Choroid plexus epithelial cell (primary cell): ENCODE measurements at regions not wholly inside any gene's neighbourhood (a gene's known extent, or its start where the extent isn't known, plus 50 kb on each side); places are given as distances from the start of the nearest gene placed in this dataset.

Experiments
- DNase-seq: peaks from one replicate; pipeline ENCODE4 v3.0.0-alpha.2; 2010; ENCODE audit warnings: low read depth
- H3K4me3 ChIP-seq: 2 replicates; pipeline ENCODE4 v1.5.1; 2011; ENCODE audit warnings: low read depth, mild to moderate bottlenecking, control low read depth, low read length, moderate library complexity
- TF ChIP-seq, protein P1 (sequence below): conservative IDR thresholded peaks from 2 replicates; pipeline ENCODE4 v1.5.1; 2011; ENCODE audit warnings: low read depth, mild to moderate bottlenecking, control low read depth, inconsistent platforms, low read length, moderate library complexity

DNA sequence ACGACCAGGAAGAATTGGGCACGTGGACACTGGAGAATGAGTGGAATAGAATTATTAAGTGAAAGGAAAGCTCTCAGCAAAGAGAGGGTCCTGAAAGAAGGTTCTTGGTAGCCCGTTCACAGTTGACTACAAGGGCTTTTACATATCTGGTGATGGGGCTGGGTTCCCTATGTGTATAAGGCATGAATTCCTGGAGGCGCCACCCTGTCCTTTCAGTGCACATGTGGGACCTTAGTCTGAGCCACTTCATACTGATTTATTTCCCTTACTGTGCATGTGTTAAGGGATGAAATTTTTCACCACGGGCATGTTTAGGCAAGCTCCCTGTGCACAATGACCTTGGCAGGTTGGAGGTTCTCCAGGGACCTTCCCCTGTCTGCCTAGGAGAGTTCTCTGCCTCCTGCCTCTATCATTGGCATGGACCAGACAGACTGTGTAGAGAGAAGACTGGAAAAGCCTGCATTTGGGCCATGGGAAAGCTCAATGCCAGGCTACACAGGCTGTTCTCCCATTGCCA, 145.9 kb upstream of the ITGB1 start:
- H3K4me3 ChIP-seq = no peak overlapping the region
- TF ChIP-seq, protein P1, sequence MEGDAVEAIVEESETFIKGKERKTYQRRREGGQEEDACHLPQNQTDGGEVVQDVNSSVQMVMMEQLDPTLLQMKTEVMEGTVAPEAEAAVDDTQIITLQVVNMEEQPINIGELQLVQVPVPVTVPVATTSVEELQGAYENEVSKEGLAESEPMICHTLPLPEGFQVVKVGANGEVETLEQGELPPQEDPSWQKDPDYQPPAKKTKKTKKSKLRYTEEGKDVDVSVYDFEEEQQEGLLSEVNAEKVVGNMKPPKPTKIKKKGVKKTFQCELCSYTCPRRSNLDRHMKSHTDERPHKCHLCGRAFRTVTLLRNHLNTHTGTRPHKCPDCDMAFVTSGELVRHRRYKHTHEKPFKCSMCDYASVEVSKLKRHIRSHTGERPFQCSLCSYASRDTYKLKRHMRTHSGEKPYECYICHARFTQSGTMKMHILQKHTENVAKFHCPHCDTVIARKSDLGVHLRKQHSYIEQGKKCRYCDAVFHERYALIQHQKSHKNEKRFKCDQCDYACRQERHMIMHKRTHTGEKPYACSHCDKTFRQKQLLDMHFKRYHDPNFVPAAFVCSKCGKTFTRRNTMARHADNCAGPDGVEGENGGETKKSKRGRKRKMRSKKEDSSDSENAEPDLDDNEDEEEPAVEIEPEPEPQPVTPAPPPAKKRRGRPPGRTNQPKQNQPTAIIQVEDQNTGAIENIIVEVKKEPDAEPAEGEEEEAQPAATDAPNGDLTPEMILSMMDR = no peak
- no peak for DNase-seq

DNA sequence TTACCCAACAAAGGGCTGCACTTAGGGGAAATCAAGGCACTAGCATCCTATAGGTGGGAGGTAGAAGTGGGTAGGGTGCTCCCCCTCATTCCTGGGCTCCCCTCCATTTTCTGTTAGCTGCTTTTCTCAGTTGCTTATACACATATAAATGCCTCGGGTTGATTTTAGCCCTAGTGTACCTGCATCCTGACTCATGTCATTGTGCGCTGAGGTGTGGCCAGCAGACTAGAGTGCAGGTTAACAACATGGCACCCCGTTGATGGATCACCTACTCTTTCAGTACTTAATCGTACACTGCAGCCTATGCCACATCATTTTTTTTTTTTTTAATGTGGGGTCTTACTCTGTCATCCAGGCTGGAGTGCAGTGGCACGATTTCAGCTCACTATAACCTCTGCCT, 144.0 kb upstream of the ITGB1 start:
- no peak overlapping the region for H3K4me3 ChIP-seq
- TF ChIP-seq, protein P1 = no peak
- DNase-seq = no peak

DNA sequence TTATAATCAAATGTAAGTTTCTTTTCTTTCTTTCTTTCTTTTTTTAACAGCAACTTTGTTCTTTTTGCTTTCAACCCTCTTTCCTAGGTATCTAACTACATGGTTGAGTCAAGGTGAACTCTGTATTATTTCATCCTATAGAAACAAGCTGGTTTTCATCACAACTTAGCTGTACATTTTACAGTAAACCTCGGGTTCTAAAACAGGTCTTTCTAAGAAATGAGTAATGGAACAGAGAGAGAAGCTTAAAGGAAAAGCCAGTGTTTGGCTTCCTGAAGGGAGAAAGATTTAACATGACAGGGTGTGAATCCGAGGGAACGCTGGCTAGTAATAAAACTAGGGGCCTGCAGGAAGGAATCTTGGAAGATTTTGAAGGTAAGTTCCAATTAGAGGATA, 143.4 kb upstream of the ITGB1 start:
- DNase-seq = no peak
- H3K4me3 ChIP-seq = no peak overlapping the region
- TF ChIP-seq, protein P1 = no peak

DNA sequence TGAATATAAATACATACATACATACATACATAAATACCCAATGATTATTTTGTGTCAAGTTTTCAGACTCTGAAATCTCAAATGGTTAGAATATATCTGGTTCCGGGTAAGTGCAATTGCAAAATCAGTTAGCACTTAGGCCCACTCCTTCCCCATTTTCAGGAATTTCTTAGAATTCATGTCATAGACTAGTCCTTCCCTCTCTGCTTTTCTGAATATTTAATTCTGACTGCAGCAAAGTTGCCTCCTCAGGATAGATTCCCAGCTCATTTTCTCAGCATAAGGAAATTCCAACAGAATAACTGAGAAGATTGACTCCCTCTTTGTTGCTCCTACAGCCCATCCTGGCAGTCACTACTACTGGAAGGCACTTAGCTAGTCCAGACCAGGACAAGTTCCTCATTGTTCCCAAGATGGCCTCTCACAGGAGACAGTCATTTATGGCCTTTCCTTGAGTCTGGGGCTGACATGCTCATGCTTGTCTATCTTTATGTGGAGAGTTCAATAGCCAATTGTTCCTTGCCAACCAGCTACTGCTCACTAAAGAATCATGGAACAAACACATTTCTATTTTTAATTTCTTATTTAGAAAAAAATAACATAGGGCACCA, 142.9 kb upstream of the ITGB1 start:
- no peak overlapping the region for H3K4me3 ChIP-seq
- TF ChIP-seq, protein P1 = no peak
- DNase-seq = no peak

DNA sequence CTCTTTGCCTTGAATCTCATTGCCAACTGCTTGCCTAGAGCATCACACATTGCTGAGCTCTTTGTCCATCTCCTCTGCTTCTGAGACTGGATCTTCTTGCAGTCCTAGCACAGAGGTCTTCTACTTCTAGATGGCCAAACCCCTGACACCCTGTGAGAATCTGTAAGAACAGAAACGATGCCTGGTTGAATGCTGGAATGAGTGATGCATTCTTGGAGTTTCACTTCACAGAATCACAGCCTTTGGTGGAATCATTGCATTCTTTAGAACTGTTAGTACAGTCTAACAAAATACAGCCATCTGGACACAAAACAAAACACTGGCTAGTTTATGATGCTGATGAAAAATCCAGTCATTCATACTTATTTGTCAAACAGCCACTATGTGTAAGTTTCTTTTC, 141.7 kb upstream of the ITGB1 start:
- TF ChIP-seq, protein P1 = no peak
- H3K4me3 ChIP-seq = no peak overlapping the region
- DNase-seq = peak; percentile 53

DNA sequence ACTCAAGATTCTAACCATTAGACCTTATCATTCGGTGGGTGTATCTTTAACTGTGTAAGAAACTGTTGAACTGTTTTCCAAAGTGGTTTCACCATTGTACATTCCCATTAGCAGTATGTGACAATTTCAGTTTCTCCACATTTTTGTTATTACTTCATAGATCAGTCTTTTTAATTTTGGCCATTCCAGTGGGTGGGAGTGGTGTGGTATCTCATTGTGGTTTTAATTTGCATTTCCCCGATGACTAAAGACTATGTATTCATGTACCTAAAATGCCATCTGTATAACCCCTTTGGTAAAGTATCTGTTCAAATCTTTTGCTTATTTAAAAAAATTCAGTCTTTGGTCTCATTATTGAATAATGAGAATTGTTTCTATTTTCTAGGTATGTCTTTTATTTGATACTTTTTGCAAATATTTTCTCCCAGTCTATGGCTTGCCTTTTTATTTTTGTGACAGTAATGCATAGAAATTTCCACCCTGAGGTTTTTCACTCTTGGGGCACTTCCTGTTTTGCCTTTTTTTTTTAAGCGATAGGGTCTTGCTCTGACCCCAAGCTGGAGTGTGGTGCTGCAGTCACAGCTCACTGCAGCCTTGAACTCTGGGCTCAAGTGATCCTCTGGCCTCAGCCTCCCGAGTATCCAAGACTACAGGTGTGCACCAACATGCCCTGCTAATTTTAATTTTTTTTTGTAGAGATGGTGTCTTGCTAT, 141.1 kb upstream of the ITGB1 start:
- TF ChIP-seq, protein P1 = no peak
- H3K4me3 ChIP-seq = no peak overlapping the region
- DNase-seq = no peak
